ENCODE measurements at regions not wholly inside any gene's neighbourhood (a gene's known extent, or its start where the extent isn't known, plus 50 kb on each side); places are given as distances from the start of the nearest gene placed in this dataset.

DNA sequence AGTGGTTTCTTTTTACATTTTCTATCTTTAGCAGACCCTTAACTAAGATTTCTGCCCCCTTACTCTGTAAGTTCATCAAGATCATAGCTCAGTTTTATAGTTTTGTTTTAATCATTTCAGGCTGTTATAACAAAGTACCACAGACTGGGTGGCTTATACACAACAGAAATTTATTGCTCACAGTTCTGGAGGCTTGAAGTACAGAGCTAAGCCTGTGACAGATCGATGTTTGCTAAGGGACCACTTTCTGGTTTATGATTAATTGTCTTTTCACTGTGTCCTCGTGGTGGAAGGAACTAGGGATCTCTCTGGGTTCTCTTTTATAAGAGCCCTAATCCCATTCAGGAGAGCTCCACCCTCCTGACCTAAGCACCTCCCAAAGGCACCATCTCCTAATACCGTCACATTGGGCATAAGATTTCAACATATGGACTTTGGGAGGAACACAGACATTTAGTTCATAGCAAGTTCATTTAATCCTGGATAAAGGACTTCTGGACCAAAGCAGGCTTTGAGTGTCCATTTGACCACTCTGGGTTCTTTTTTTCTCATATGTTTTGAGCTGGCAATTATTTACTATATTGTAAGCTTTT lies 137.0 kb upstream of the IL15 start:
- TF ChIP-seq, protein P1, sequence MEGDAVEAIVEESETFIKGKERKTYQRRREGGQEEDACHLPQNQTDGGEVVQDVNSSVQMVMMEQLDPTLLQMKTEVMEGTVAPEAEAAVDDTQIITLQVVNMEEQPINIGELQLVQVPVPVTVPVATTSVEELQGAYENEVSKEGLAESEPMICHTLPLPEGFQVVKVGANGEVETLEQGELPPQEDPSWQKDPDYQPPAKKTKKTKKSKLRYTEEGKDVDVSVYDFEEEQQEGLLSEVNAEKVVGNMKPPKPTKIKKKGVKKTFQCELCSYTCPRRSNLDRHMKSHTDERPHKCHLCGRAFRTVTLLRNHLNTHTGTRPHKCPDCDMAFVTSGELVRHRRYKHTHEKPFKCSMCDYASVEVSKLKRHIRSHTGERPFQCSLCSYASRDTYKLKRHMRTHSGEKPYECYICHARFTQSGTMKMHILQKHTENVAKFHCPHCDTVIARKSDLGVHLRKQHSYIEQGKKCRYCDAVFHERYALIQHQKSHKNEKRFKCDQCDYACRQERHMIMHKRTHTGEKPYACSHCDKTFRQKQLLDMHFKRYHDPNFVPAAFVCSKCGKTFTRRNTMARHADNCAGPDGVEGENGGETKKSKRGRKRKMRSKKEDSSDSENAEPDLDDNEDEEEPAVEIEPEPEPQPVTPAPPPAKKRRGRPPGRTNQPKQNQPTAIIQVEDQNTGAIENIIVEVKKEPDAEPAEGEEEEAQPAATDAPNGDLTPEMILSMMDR (IDR thresholded peaks at IDR 0.05): no peak
- TF ChIP-seq POLR2A (IDR thresholded peaks at IDR 0.05): no peak
